PFSK-1 (cell line): ENCODE measurements at regions not wholly inside any gene's neighbourhood (a gene's known extent, or its start where the extent isn't known, plus 50 kb on each side); places are given as distances from the start of the nearest gene placed in this dataset.

Source experiments
- FOXP2 ChIP-seq: optimal IDR thresholded peaks from 2 replicates; pipeline ENCODE3; 2011; ENCODE audit warnings: borderline replicate concordance, control low read depth, inconsistent platforms; ENCODE audit not compliant: insufficient read depth; ENCODE audit errors: extremely low read length, extremely low read depth
- POLR2AphosphoS5 ChIP-seq: IDR thresholded peaks from 2 replicates; pipeline ENCODE4 v1.6.1; 2012; ENCODE audit warnings: low read depth, mild to moderate bottlenecking, control low read depth, low read length, moderate library complexity
- SIN3A ChIP-seq: IDR thresholded peaks from 2 replicates; pipeline ENCODE4 v1.6.1; 2012; ENCODE audit warnings: mild to moderate bottlenecking, low read length, moderate library complexity, borderline replicate concordance; ENCODE audit not compliant: insufficient read depth

- TF ChIP-seq SIN3A, result no peak
- no peak for TF ChIP-seq POLR2AphosphoS5
- no peak for TF ChIP-seq FOXP2
Observed at GRCh38 chr1:55898181-55898580, 681.2 kb downstream of the PLPP3 start.
